HL-60 (cell line): ENCODE measurements at regions not wholly inside any gene's neighbourhood (a gene's known extent, or its start where the extent isn't known, plus 50 kb on each side); places are given as distances from the start of the nearest gene placed in this dataset.

Experiments
- TF ChIP-seq, protein P1 (sequence below): IDR thresholded peaks from one replicate; pipeline ENCODE4 v1.5.1; 2011; ENCODE audit warnings: low read length, control low read depth, inconsistent platforms; ENCODE audit not compliant: insufficient read depth
- TF ChIP-seq, protein P2 (sequence below): IDR thresholded peaks from 2 replicates; pipeline ENCODE4 v1.6.1; 2012; ENCODE audit warnings: low read depth; ENCODE audit not compliant: insufficient replicate concordance

DNA sequence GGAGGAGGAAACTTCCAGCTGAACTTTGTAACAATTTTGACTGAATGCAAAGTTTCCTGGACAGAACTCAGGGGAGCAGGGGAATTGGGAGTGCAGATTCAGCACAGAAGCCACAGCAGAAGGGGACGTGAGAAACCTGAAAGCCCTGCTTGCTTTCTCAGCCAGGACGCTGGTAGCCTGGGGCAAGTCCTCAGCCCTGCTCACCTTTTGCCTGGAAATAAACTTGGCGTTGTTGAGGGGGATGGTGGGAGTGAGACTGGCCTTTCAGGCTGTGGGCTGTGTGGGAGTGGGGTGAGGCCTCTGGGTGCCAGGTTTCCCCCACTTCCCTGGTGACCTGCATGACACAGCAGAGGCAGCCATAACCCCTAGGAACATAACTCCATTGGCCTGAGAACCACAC is 238.1 kb upstream of the HS3ST5 start:
- TF ChIP-seq, protein P1, sequence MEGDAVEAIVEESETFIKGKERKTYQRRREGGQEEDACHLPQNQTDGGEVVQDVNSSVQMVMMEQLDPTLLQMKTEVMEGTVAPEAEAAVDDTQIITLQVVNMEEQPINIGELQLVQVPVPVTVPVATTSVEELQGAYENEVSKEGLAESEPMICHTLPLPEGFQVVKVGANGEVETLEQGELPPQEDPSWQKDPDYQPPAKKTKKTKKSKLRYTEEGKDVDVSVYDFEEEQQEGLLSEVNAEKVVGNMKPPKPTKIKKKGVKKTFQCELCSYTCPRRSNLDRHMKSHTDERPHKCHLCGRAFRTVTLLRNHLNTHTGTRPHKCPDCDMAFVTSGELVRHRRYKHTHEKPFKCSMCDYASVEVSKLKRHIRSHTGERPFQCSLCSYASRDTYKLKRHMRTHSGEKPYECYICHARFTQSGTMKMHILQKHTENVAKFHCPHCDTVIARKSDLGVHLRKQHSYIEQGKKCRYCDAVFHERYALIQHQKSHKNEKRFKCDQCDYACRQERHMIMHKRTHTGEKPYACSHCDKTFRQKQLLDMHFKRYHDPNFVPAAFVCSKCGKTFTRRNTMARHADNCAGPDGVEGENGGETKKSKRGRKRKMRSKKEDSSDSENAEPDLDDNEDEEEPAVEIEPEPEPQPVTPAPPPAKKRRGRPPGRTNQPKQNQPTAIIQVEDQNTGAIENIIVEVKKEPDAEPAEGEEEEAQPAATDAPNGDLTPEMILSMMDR = no peak
- TF ChIP-seq, protein P2, sequence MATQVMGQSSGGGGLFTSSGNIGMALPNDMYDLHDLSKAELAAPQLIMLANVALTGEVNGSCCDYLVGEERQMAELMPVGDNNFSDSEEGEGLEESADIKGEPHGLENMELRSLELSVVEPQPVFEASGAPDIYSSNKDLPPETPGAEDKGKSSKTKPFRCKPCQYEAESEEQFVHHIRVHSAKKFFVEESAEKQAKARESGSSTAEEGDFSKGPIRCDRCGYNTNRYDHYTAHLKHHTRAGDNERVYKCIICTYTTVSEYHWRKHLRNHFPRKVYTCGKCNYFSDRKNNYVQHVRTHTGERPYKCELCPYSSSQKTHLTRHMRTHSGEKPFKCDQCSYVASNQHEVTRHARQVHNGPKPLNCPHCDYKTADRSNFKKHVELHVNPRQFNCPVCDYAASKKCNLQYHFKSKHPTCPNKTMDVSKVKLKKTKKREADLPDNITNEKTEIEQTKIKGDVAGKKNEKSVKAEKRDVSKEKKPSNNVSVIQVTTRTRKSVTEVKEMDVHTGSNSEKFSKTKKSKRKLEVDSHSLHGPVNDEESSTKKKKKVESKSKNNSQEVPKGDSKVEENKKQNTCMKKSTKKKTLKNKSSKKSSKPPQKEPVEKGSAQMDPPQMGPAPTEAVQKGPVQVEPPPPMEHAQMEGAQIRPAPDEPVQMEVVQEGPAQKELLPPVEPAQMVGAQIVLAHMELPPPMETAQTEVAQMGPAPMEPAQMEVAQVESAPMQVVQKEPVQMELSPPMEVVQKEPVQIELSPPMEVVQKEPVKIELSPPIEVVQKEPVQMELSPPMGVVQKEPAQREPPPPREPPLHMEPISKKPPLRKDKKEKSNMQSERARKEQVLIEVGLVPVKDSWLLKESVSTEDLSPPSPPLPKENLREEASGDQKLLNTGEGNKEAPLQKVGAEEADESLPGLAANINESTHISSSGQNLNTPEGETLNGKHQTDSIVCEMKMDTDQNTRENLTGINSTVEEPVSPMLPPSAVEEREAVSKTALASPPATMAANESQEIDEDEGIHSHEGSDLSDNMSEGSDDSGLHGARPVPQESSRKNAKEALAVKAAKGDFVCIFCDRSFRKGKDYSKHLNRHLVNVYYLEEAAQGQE = no peak
